ENCODE measurements at regions not wholly inside any gene's neighbourhood (a gene's known extent, or its start where the extent isn't known, plus 50 kb on each side); places are given as distances from the start of the nearest gene placed in this dataset.

GRCh38 chr17:73705594-73705993, 61.3 kb upstream of the SDK2 start:
- intact Hi-C loops (cut with DNase I; ENCODE audit: low total_unique reads), result no loop called here
- peaks cover 0 to 3% (median 2%) of the 10 kb centered on the region in 4 donors for H3K4me1 ChIP-seq
- in situ Hi-C loops (cut with MboI; ENCODE audit: low pct_ligation_motif_present in 1 of 4, low pct_unique_long_range_greater_than_20kb in 1 of 4, low sequenced_read_pairs in 3 of 4), result loop anchor here in 3 of 4 donors (10.0 to 25.0 kb wide), 3 partner anchors 118 to 281 kb away; no protein-coding TSS in a partner anchor
- H3K27me3 ChIP-seq, result peaks cover 23% of the 10 kb centered on the region
- H3K27ac ChIP-seq, result no peak overlapping the region
- no peak for DNase-seq
- WGBS, 2 donors (ENCODE audit: low coverage in 1 of 2), result 50 to 66% methylated on average over 3 to 7 of the region's 7 CpGs
- no peaks in the 10 kb centered on the region for H3K9me3 ChIP-seq
- no peaks in the 10 kb centered on the region for H3K36me3 ChIP-seq
- H3K4me3 ChIP-seq, result no peak overlapping the region
- TF ChIP-seq POLR2AphosphoS5 (IDR thresholded peaks at IDR 0.05) (no peak), POLR2A (IDR thresholded peaks at IDR 0.05) (no peak), CTCF (IDR thresholded peaks at IDR 0.05) (no peak), EP300 (IDR thresholded peaks at IDR 0.05; ENCODE audit: low read depth) (no peak)

DNA sequence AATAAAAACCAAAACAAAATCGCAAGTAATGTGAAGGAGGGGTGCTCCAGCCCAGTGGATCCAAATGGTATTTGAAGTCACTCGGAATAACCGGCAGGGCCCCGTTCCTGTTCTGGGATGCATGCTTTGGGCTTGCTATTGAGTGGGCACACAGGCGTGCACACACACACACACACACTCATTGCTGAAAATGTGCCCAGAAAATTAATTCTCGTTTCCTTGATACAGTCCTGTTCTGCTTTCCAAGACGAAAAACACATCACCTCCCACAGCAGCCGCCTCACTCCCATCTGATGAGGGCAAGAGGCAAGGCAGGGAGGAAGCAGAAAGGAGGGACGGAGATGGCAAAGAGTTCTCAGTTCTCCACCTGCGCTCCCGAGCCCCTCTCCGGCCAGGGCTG, 62.2 kb upstream of the SDK2 start:
- no peak for DNase-seq
- H3K27me3 ChIP-seq, result peaks cover 23% of the 10 kb centered on the region
- H3K36me3 ChIP-seq, result no peaks in the 10 kb centered on the region
- WGBS, 2 donors (ENCODE audit: low coverage in 1 of 2), result 83 to 89% methylated on average over 4 to 12 of the region's 12 CpGs
- H3K4me1 ChIP-seq, result peaks cover 0 to 3% (median 2%) of the 10 kb centered on the region in 4 donors
- no peaks in the 10 kb centered on the region for H3K9me3 ChIP-seq
- TF ChIP-seq CTCF (IDR thresholded peaks at IDR 0.05) (no peak), POLR2AphosphoS5 (IDR thresholded peaks at IDR 0.05) (no peak), EP300 (IDR thresholded peaks at IDR 0.05; ENCODE audit: low read depth) (no peak), POLR2A (IDR thresholded peaks at IDR 0.05) (no peak)
- H3K4me3 ChIP-seq, result no peak overlapping the region
- in situ Hi-C loops (cut with MboI; ENCODE audit: low pct_ligation_motif_present in 1 of 4, low pct_unique_long_range_greater_than_20kb in 1 of 4, low sequenced_read_pairs in 3 of 4), result loop anchor here in 3 of 4 donors (10.0 to 25.0 kb wide), 3 partner anchors 119 to 282 kb away; no protein-coding TSS in a partner anchor
- H3K27ac ChIP-seq, result no peak overlapping the region
- intact Hi-C loops (cut with DNase I; ENCODE audit: low total_unique reads), result no loop called here

DNA sequence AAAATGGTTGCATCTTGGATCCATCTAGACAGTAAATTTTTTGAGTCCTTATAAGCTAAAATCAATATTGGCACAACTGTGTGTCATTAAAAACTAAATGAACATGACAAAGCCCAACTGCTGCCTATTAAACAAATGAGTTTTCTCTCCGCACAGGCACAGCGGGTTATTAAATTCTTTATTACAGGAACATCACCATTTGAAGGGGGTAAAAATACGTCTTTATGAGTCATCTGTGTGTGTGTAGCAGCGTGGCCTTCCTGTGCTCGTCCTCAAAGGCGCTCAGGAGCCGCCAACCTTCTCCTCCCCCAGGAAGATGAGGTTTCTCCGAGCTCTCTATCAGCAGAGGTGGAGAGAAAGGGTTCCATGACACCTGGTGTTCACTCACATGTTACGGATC, 62.6 kb upstream of the SDK2 start:
- Histone ChIP-seq H3K27me3 (peaks cover 23% of the 10 kb centered on the region), H3K36me3 (no peaks in the 10 kb centered on the region), H3K27ac (no peak overlapping the region), H3K4me1 (peaks cover 0 to 3% (median 2%) of the 10 kb centered on the region in 4 donors), H3K9me3 (no peaks in the 10 kb centered on the region), H3K4me3 (no peak overlapping the region)
- in situ Hi-C loops (cut with MboI; ENCODE audit: low pct_ligation_motif_present in 1 of 4, low pct_unique_long_range_greater_than_20kb in 1 of 4, low sequenced_read_pairs in 3 of 4), result loop anchor here in 3 of 4 donors (10.0 to 25.0 kb wide), 3 partner anchors 120 to 282 kb away; no protein-coding TSS in a partner anchor
- intact Hi-C loops (cut with DNase I; ENCODE audit: low total_unique reads), result no loop called here
- TF ChIP-seq POLR2AphosphoS5 (IDR thresholded peaks at IDR 0.05), result no peak
- no peak for TF ChIP-seq POLR2A (IDR thresholded peaks at IDR 0.05)
- no peak for TF ChIP-seq EP300 (IDR thresholded peaks at IDR 0.05; ENCODE audit: low read depth)
- TF ChIP-seq CTCF (IDR thresholded peaks at IDR 0.05), result no peak
- DNase-seq, result no peak
- 73 to 80% methylated on average over 3 to 9 of the region's 9 CpGs for WGBS, 2 donors (ENCODE audit: low coverage in 1 of 2)

DNA sequence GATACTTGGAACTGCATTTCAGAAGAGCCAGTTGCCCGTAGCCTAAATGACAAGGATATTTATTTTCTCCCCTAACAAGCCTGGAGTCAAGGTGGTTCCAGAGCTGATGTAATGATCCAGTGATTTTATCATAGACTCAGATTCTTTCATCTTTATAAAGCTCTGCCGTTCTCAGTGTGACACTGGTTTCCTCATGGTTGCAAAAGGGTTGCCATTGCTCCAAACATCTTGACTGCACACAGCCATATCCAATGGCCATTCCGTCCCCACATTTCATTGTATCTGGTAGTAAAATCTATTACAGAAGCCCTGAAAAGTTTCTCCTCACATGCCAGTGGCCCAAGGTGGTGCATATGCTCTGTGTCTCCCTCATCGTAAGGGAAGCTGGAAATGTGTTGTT, 63.1 kb upstream of the SDK2 start:
- in situ Hi-C loops (cut with MboI; ENCODE audit: low pct_ligation_motif_present in 1 of 4, low pct_unique_long_range_greater_than_20kb in 1 of 4, low sequenced_read_pairs in 3 of 4) (loop anchor here in 3 of 4 donors (10.0 to 25.0 kb wide), 3 partner anchors 120 to 283 kb away; no protein-coding TSS in a partner anchor), intact Hi-C loops (cut with DNase I; ENCODE audit: low total_unique reads) (no loop called here)
- H3K4me3 ChIP-seq, result no peak overlapping the region
- DNase-seq, result no peak
- peaks cover 0 to 3% (median 2%) of the 10 kb centered on the region in 4 donors for H3K4me1 ChIP-seq
- peaks cover 25% of the 10 kb centered on the region for H3K27me3 ChIP-seq
- H3K9me3 ChIP-seq, result no peaks in the 10 kb centered on the region
- no peak overlapping the region for H3K27ac ChIP-seq
- 67 to 90% methylated on average over 3 to 4 of the region's 4 CpGs for WGBS, 2 donors (ENCODE audit: low coverage in 1 of 2)
- TF ChIP-seq CTCF (IDR thresholded peaks at IDR 0.05) (no peak), EP300 (IDR thresholded peaks at IDR 0.05; ENCODE audit: low read depth) (no peak), POLR2A (IDR thresholded peaks at IDR 0.05) (no peak), POLR2AphosphoS5 (IDR thresholded peaks at IDR 0.05) (no peak)
- no peaks in the 10 kb centered on the region for H3K36me3 ChIP-seq

Measured in transverse colon (tissue), 4 donors.